GM19397 (cell line): ENCODE measurements at regions not wholly inside any gene's neighbourhood (a gene's known extent, or its start where the extent isn't known, plus 50 kb on each side); places are given as distances from the start of the nearest gene placed in this dataset.

Source experiments
- ATAC-seq: cut with Tn5 transposase; IDR thresholded peaks from one replicate; pipeline ENCODE4 v1.9.1; 2021; ENCODE audit warnings: mild to moderate bottlenecking, moderate library complexity; ENCODE audit not compliant: unreplicated experiment

DNA sequence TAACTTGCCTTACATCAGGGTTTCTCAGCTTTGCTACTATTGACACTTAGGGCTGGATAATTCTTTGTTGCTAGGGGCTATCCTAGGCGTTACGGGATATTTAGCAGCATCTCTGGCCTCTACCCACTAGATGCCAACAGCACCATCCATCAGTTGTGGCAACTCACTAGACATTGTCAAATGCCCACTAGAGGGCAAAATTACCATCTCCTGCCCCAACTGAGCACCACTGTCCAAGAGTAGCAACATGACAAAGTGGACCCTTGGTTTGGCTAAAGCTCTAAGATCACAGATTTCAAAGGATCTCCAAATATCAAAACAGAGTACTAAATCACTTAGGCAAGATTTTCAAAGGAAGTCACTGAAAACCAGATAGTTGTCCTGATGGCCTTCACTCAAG lies 251.7 kb upstream of the TBX3 start:
- no peak for ATAC-seq

DNA sequence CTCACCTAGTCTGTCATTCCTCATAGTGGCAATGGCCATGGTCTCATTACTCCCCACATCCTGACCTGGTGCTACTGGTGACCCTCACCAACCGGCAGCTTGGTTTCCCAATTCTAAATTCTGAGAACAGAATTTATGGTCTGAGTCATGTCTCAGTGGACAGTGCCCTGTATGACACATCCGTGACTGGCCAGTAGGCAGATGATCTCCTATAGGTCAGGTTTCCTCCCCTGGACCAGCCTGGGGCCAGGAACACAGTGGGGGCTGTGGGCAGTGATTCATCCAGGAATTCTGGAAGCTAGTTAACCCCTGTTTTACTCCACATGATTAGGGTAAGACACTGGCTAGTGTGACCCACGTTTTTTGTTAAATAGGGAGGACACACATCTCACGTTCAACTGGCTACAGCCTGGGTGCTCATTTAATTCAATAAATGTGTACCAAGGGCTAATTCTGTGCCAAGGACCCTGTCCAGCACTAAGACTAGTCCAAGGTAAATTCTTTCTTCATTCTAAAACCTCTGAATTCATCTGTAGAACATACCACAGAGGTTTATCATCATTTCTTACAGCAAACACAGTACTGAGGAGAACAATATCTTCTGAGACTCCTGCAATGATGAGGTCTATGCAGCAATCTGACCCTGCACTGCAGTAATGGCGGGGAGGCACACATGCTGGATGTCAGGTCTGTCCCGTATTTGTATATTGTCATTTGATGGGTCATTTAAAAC lies 249.6 kb upstream of the TBX3 start:
- no peak for ATAC-seq

DNA sequence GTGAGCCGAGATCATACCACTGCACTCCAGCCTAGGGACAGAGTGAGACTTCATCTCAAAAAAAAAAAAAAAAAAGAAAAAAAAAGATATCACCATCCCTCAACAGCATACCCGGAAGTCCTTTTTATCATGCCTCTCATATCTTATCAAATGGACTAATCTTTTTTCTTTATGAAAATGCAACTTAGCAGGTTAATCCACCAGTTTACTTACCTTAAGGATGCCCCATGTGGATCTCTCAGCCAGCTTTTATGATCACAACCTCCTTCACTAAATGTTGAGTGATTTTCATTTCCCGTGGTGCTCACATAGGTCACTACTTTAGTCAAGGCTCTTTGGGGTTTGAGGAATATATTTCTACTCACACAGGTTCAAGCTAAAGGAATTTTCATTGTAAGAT lies 248.8 kb upstream of the TBX3 start:
- no peak for ATAC-seq

DNA sequence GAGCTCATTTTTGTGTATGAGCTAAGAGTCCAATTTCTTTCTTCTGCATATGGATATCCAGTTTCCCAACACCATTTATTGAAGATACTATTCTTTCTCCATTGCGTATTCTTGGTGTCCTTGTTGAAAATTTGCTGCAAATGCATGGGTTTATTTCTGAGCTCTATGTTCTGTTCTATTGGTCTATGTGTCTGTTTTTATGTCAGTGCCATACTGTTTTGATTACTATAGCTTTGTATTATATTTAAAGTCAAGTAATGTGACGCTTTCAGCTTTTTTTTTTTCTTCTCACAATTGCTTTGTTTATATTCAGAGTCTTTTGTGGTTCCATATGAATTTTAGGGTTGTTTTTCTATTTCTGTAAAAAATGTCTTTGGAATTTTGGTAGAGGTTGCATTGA lies 247.1 kb upstream of the TBX3 start:
- ATAC-seq, result no peak

DNA sequence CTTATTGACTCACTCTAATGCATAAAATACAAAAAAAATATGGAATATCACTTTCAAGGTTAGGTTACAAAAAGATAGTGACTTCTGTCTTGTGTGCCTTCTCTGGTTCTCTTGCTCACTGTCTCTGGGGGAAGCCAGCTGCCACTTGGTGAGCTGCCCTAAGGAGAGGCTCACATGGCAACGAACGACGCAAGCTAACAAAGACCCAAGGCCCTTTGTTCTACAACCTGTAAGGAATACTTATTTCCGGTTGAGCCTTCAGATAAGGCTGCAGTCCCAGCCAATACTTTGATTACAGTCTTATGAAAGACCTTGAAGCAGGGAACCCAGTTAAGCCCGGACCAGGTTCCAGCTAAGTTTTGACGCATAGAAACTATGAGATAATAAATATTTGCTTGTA lies 242.4 kb upstream of the TBX3 start:
- ATAC-seq, result no peak

DNA sequence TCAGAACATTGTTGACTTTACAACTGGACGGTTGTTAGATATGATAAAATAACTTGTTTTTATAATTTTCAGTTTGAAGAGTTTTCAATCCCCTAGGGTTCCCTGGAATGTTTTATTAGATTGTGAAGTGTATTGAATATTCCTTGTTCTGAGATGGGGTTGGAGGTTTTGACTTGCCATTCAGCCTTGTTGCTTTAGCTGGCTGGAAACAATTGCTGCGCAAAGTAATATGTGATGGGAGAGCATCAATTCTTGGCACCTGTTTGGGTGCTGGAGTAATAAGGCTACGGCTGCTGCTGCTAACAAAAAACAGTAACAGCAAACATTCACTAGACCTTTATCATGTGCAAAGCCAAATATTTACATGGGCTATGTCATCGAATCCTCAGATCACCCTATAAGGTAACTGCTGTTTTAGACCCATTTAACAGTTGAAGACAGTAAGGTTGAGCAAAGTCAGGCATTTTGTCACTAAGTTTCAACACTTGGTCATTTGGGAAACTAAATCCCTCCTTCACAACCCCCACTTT lies 241.0 kb upstream of the TBX3 start:
- ATAC-seq, result no peak

DNA sequence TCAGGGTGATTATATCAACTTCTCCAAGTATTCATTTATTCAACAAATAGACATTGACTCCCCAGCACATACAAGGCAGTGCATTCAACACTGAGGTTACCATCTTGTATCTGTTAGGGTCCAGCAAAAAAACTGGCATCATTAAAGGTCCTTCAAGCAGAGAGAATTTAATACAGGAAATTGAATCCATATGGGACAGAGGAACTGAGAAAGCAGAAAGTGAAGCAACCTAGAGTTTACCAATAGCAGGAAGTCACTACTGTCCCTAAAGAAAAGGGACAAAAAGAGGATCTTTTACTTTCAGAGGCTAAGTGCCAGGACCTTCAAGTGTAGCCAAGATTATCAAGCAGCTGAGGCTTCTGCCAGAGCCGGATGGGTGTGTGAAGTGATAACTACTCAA lies 237.8 kb upstream of the TBX3 start:
- no peak for ATAC-seq

DNA sequence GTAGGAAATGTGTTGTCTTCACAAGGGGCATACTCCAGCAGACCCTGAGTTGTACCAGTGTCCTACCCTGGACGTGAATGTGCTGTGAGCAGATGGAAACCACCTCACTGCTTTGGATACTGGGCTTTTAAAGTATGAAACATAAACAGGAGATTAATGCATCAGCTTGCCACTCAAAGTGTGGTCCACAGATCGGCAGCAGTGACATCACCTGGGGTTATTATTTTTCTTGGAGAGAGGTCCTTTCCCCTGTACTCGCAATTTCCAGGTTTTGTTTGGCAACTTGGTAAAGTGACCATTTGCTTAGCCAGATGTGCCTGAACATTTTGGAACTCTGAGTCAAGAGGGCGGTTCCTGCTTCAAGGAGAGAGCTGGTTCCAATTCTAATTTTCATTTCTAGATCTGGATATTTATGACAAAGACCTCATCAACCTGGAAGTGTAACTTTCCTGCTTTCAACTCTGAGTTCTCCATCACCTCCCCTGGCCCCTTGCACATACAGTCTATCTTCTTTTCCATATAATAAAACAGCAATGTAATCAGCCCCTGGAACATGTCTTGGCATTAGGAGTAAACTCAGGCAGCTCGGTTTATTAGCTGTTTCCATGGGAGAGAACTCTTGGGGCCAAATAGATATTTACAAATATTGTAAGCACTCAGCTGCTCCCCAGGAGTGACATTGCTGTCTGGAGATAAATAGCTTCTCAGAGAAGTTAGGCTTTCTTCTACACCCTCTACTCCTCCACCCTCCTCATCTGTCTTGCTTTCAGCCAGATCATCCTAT lies 237.0 kb upstream of the TBX3 start:
- no peak for ATAC-seq

DNA sequence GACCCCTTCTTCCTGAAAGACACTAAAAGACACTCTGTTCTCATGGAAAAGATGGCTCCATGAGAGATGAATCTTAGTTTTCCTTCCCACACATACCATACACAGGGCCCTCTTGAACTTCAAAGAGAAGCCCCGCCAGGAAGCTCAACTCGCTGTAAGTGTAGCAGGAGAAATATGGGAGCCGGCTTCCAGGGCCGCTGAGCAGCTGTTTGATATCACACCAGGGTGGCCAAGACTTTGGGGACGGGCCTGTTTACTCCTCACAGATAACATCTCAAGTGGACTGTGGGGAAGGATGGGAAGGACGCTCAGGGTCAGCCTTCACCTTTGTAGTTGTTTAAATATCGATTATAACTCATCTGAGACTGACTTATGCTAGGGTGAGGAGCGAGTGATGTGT lies 235.5 kb upstream of the TBX3 start:
- no peak for ATAC-seq

DNA sequence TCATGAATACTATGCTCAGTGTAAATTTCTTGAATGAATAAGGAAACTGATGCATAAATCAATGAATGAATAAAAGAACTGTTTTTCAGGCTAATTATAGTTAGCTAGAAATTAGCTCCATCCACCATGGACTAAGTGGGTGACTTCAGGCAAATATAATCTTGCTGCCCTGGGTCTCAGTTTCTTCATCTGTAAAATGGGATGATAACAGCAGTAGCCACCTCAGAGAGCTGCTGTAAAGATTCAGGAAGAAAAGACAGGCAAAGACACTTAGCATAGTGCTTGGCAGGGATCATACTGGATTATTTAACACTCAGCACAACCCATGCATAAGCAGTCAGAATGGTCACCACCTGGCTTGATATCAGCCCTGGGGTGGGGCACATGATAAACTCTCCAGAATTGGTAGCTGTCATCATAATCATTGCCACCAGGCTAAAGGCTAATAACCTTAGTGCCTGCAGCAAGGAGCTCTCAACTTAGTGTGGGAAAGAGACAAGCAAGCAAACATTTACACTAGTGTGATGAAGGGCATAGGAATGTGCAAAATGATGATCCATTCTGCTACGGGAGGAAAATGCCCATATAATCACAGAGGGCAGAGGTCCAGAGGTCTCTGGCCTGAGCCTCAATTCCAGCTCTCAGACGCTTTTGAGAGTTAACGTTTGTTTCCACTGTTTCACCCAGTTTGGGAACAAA lies 234.7 kb upstream of the TBX3 start:
- ATAC-seq, result no peak

DNA sequence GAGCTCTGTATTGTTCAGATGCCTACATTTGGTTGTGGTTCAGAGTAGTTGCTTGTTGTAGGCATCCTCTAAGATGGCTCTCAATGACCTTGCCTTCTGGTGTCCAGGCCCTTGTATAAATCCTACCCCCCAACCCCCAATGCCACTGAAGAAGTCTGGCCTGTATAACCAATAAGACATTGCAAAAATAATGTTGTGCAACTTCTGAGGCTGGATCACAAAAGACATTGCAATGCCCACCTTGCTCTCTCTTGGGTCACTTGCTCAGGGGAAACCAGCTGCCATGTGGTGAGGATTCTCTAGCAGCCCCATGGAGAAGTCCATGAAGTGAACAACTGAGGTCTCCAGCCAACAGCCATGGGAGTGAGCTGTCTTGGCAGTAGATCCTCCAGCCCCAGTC lies 234.0 kb upstream of the TBX3 start:
- no peak for ATAC-seq

DNA sequence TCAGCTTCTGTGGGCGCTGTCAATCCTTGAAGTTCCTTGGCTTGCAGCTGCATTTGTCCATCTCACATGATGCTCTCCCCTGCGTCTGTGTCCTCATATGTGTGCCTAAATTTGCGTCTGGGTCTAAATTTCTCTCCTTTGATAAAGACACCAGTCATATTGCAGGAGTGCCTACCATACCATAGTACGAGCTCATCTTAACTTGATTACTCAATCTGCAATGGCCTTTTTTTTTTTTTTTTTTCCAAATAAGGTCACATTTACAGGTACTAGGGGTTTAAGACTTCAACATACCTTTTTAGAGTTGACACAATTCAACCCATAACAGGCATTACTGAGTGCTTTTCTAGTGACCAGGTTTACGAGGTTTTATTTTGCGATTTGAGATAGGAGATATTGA lies 233.3 kb upstream of the TBX3 start:
- ATAC-seq, result no peak

DNA sequence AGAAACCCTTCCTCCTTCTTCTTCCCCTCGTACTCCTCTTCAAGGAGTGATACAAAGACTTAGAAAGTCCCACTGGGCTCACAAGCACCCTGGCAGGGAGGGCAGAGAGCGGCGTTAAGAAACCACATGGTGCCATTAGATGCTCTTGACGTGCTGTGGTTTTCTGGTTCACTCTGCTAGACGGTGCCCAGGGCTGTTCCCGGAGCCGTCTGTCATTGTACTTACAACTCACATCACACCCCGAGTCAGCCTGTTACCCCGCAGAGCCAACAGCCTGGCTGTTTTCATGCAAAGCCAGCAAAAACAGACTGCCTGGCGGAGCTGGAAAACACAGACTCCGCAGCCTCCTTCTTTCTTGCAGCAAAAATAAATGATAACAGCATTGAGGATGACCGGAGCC lies 232.6 kb upstream of the TBX3 start:
- ATAC-seq, result no peak

DNA sequence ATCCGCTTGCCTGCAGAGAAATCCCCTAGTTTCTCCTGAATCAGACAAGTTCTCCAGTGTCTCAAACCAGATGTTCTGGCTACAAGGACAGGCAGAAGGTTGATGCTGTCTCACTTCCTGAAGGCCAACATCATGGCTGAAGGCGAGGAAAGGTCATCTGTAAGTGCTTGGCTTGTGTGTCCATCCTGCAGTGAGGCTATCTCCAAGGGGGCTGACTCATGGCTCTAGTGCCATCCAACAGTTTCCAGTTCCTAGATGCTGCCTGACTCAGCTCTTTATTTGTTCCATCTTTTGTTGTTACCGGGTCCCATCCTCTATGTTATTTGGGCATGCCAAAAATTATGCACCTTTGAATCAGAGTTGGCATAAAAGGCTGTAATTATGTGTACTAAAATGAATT lies 232.1 kb upstream of the TBX3 start:
- ATAC-seq, result no peak

DNA sequence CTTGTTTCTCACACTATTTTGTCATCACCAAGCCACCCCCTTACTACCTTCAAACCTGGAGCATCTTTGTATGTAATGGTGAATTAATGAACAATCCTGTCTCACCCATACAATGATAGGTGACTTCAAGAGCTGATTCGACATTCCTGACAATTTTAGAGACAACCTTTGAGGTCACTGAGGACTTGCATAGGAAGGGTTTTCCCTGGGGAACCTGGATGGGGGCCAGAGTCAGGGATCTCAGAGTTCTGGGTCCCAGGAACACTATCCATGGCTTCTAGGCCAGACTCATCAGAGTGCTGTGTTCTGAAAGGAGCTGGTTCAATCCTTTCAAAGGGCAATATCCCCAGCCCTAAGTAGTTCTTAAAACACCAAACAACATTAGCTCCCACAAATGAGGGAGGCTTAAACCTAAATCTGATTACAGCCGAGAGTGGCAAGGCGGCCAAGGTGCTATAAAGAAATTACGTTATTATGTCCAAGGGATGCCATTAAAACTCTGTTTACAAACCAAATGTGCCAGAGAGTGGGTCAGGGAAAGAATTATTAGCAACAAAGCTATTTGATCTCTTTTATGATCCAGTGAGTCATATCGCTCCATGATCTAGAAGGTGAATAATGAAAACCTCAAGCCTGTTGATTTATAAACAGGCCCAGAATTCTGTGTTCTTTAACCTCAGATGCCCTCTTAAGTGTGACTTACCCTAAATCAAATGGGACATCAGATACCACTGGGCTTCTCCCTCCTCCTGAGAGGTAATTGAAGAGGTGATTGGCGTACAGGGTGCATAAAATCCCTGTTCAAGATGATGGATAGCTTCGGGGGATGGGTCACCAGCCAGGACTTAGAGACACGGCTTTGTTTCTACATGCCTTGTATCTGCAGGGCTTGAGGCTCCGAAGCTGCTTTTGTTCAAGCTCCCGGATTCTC lies 230.2 kb upstream of the TBX3 start:
- ATAC-seq, result no peak

DNA sequence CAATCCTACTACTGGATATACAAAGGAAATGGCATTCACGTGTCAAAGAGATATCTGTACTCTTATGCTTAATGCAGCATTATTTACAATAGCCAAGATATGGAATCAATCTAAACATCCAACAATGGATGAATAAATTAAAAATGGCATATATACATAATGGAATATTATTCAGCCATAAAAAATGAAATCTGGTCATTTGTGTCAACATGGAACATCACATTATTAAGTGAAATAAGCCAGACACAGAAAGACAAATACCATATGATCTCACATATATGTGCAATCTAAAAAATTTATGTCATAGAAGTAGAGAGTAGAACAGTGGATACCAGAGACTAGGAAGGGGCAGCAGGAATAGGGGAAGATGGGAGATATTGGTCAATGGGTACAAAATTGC lies 228.8 kb upstream of the TBX3 start:
- no peak for ATAC-seq

DNA sequence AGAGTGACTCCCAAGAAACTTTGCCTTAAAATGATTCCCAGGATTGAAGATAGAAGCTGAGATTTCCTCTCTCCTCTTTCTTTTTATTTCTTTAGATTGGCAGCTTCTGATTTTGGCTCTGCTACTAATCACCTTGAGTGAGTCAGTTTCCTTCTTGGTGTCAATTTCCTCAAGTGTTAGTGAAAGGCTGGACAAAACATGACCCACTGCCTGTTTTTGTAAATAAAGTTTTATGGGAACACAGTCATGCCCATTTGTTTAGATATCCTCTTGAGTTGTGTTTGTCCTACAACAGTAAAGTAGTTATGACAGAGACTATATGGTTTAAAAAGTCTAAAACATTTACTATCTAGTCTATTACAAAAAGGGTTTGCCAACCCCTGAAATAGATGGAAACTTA lies 227.2 kb upstream of the TBX3 start:
- ATAC-seq, result no peak

DNA sequence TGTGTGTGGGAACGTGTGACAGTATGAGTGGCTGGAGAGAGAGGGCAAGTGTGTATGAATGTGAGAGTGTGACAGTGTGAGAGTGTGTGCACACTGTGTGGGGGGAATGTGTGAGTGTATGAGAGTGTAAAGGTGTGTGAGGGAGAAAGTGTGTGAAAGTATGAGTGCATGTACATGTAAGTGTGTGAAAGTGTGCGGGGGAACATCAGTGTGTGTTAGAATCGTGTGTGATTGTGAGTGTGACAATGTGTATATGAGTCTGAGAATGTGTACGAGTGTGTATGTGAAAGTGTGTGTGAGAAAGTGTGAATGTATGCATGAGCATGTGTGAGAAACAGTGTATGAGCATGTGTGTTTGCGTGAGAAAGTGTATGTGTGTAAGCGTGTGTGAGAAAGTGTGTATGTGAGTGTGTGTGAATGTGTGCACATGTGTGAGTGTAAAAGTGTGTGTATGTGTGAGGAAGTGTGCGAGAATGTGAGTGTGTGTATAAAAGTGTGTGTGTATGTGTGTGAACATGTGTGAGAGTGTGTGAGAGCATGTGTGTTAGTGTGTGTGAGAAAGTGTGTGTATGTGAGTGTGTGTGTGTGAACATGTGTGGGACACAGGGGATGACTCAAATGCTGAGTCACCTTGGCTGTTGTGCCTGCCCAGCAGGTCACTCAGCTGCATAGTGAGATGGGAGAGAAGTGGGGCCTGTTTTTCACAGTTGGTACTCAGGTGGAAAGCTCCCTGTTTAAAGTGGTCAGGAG lies 220.5 kb upstream of the TBX3 start:
- ATAC-seq, result no peak

DNA sequence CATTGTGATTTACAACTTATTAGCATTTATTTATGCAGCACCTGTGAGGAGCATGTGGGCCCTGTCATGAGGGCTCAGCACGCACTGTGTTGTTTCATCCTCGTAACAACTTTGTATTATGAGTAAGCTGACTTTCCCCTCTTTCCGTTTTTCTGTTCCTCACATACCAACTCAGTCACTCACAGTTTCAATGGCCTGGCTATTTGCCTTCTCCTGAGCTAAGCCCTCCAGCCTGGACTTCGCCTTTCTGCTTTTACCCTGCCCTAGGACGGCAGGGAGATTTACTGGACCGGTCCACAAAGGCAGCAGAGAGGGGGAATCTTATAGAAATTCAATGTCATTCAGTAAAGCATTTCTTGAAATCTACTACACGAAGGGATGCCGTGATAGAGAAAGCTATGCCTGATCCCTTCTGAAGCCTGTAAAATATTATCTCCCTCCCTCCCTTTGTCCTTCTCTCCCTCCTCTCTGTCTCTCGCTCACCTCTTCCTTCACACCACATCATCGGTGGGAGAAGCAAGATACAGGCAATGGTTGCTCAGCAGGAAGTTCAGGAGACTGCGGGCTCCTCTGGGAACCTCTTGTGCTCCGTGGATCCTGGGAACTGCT lies 219.2 kb upstream of the TBX3 start:
- no peak for ATAC-seq

DNA sequence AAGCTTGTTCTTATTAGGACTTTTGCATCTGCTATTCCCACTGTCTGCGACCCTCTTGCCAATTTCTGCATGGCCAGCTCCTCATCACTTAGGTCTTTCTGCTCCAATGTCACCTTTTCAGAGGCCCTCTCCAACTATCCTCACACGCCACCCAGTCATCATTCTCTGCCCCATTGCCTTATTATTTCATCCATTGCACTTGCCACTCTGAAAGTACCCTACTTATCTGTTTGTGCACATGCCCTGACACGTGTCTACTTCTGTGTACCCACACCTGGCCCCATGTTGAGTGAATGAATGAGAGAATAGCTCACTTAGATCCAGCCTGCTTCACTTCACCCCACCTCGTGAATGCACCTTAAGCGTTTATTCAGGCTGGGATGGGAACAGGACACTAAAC lies 218.7 kb upstream of the TBX3 start:
- ATAC-seq, result no peak
